ENCODE measurements at regions not wholly inside any gene's neighbourhood (a gene's known extent, or its start where the extent isn't known, plus 50 kb on each side); places are given as distances from the start of the nearest gene placed in this dataset.
A peak's percentile ranks its signal among the peaks of the same experiment; 100 is the strongest.
"Not testable (repeated sequence)": the region's sequence is repeated elsewhere in the genome, so short reads cannot be mapped to it uniquely, and the experiment has no call there.

GRCh38 chr1:90281886-90282285, 287.0 kb downstream of the ZNF326 start:
- peak; percentile 1 for DNase-seq

- DNase-seq, result no peak
These were observed 282.4 kb downstream of the ZNF326 start for GRCh38 chr1:90277270-90277669.

GRCh38 chr1:90274376-90274775, 279.5 kb downstream of the ZNF326 start:
- DNase-seq, result no peak

DNA sequence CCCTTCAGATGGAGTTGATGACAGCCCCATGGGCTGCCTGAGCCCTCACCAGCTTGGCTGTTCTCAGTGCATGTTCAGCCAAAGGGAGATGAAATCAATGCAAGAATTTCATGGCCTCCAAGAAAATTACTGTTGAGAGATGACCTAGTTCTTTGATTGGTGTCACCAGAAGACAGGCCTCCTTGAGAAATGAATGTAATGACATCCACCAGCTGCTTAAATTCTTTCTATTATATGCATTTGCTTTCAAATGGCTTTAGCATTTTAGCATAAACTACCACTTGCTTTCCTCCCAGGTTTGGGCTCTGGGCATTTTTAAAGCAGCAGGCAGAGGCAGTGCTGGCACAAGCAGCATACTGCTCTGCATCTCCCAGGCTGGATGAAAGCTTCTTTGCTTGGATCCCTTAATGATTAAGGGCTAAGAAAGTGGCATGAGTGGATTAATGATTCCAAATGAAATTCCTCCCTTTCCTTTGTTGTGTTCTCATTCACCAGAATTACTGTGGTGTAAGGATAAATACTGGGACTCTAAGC, 278.4 kb downstream of the ZNF326 start:
- DNase-seq, result no peak

- no peak for DNase-seq
These were observed 267.9 kb downstream of the ZNF326 start for GRCh38 chr1:90262791-90263190.

DNA sequence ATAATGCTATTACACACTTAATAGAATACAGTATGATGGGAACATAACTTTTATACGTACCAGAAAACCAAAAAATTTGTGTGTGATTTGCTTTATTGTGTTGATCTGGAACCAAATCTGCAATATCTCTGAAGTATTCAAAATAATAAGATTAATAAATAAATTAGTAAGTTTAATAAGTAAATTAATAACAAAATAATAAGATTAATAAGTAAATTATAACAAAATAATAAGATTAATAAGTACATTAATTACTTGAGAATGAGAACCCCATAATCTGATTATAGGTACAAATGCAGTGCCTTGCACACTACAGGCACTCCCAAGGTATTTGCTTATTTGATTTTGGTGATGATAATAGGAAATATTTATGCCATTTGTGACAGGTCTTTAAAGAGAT, 267.4 kb downstream of the ZNF326 start:
- DNase-seq, result no peak

DNA sequence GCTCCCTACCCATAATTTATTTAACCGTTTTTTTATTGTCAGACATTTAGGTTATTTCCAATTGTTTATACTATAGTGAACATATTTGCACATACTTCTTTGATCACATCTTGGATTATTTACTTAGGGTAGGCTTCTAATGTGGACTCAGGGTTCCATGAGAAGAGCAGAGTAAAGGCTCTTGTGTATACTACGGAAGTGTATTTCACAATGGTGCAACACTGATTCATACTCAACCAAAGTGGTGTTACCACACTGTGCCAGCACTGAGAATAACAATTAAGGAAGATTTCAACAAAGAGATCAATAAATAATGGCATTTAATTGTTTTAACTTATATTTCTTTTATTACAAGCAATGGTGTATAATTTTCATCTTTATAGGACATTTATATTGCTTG, 251.2 kb downstream of the ZNF326 start:
- DNase-seq, result no peak

DNA sequence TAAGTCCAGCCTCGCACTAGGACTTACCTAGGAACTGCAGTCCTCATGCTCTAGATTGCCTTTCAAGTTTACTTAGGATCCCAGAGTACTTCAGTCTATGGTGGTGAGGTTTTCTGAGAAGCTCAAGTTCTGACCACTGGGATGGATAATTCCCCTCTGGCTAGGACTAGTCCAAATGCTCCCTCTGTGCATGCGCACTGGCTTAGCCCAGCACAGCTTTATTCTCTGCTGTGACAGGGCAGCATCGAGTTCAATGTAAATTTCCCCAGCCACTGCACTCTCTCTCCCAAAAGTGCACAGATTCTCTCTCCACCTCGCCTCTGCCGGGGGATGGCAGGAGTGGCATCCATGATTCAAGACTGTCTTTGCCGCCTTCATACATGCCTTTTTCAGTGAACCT, 241.6 kb downstream of the ZNF326 start:
- no peak for DNase-seq

DNA sequence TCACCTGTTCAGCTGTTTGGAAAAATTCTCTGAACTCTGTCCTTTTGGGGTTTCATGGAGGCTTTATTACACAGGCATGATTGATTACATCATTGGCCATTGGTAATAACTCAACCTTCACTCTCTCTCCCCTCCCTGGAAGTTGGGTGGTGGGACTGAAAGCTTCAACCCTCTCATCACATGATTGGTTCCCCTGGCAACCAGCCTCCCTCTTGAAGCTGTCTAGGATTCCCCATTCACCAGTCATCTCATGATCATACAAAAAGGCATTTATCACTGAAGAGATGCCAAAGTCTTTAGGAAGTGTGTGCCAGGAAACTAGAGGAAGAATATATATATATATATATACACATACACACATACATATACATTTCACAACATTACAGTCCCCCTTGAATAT, 228.5 kb downstream of the ZNF326 start:
- no peak for DNase-seq

DNA sequence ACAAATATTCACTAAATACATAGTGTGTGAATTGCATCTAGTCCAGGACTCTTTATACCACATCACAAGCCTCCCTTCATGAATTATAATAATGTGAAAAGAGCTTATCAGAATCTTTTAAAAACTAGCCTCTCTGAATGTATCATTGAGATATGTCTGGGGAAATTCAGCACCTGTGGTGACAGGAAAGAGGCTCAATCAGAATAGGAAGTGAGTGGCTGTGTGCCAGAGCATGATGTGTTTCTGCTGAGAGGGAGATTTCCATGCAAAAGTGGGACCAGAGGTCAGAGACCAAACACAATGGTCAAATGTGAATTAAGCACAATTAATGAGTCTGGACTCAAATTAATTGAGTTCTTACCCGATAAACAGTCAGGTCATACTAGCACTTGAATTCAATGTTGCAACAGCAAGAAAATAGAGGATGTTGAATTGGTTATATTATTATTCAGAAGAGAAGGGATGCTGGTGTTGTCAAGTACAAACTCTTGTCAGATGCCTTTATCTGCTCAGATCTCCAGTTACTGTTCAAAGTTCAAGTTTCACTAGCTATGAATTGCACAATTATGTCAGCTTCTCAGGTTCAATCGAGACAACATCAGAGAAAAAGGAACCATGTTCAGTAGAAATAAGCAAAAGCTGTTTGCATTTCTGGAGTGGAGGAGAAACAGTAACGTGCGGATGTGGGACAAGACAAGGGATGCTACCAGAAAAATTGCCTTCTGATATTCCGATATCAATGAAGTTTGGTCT, 226.2 kb downstream of the ZNF326 start:
- DNase-seq, result no peak

DNA sequence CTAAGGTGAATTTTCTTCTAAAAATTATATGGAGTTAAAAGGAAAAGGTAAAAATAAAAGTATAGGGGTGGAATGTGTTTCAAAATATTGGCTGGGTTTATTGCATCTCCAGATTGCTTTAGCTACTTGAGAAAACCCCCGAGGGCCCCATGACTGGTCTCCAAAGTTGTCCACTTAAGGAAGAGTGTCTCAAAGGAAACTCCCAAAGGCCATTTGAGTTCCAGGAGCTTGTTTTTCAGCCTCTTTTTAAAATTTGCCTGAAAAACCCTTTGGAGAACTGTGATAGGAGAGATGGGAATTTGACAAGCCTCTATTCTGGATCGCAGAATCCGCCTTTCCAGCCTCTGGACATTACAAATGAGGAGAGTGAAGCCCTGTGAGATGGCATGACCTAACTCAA, 225.6 kb downstream of the ZNF326 start:
- no peak for DNase-seq

DNA sequence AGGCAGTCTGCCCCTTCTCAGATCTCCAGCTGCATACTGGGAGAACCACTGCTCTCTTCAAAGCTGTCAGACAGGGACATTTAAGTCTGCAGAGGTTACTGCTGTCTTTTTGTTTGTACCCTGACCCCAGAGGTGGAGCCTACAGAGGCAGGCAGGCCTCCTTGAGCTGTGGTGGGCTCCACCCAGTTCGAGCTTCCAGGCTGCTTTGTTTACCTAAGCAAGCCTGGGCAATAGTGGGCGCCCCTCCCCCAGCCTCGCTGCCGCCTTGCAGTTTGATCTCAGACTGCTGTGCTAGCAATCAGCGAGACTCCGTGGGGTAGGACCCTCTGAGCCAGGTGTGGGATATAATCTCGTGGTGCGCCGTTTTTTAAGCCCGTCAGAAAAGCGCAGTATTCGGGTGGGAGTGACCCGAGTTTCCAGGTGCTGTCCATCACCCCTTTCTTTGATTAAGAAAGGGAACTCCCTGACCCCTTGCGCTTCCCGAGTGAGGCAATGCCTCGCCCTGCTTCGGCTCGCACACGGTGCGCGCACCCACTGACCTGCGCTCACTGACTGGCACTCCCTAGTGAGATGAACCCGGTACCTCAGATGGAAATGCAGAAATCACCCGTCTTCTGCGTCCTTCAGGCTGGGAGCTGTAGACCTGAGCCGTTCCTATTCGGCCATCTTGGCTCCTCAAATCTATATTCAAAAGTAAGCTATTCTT, 224.4 kb downstream of the ZNF326 start:
- DNase-seq, result not testable (repeated sequence)

DNA sequence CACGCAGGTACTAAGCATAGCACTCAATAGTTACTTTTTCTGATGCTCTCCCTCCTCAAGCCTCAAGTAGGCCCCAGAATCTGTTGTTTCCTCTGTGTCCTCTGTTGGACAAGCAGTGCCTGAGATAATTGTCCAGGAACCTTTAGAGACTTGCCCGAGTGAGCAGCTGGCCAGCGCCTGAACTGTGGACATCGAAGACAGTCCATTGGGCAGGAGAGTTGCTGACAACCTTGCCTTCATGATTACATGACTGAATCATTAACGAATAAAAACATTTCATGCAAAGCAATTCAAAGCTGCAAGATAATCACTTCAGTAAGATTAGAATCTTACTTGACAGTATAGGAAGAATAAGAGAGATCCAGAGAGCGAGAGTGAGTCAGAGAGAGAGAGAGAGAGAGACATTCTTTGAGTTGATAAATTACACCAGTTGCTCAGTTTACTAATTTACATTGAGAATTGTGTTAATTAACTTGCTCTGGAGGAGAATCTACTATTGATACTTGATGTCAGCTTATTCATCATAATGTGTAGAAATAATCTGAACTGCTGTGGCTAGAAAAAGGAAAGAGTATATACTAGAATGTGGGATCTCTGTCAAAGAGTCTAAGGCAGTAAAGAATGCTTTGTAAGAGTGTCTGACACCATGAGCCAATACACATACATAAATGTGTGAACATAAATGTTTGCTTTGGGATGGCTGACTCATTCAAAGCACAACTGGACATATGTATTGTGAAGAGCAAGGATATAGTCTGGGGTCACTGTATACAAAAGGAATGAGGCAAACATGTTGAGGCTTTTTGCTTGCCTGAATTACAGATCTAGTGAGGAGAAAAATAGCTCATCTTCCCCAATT, 216.0 kb downstream of the ZNF326 start:
- DNase-seq, result no peak

DNA sequence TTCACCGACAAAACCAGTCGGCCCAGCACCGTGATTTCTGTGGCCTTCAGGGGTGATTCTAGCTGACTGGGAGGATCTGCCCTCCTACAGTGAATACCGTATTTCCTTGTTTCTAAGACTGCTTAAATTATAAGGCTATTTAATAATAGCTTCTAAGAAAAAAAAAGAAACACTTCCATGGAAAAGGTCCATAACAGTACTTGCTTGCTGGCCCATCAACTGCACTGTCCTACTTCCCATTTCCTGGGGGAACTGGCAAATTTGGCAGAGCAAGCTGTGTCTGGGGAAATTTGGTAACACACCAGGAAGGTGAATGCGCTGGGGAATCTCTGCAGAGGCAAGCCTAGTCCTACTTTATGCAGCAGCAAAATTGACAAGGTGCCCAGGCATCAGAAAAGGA, 214.0 kb downstream of the ZNF326 start:
- no peak for DNase-seq

- DNase-seq, result no peak
These were observed 211.3 kb downstream of the ZNF326 start for GRCh38 chr1:90206260-90206659.

GRCh38 chr1:90204780-90205179, 209.9 kb downstream of the ZNF326 start:
- DNase-seq, result no peak

GRCh38 chr1:90204023-90204590, 209.2 kb downstream of the ZNF326 start:
- DNase-seq, result no peak

DNA sequence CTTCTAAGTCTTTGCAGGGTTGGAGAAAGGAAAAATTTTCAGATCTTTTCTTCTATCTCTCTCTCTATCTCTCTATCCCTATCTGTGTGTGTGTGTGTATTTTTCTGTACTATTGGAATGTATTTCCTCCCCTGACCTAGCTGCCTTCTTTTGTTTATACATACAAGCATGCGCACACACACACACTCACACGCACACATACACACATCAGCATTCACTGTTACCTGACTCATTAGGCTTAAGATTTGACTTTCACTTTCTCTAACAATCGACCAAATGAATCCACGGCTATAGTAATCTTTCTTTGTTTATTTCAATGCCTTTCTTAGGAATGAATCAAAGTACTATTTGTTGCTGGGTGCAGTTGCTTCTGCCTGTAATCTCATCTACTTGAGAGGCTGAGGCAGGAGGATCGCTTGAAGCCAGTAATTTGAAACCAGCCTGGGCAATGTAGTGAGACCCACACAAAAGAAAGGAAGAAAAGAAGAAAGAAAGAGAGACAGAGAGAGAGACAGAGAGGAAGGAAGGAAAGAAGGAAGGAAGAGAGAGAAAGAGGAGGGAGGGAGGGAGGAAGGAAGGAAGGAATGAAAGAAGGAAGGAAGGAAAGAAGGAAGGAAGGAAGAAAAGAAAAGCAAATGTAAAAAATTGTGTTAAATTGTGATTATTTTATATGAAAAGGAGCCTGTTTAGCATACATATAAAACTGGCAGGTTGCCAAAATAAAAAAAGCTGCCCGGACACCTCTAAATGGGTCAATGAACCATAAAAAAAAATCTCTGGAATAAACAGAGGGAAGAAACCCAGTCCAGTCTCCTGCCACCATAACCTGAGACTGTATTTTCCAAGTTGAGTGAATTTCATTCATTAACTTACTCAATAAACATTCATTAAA, 206.8 kb downstream of the ZNF326 start:
- DNase-seq, result no peak

GRCh38 chr1:90200646-90201205, 205.8 kb downstream of the ZNF326 start:
- no peak for DNase-seq

DNA sequence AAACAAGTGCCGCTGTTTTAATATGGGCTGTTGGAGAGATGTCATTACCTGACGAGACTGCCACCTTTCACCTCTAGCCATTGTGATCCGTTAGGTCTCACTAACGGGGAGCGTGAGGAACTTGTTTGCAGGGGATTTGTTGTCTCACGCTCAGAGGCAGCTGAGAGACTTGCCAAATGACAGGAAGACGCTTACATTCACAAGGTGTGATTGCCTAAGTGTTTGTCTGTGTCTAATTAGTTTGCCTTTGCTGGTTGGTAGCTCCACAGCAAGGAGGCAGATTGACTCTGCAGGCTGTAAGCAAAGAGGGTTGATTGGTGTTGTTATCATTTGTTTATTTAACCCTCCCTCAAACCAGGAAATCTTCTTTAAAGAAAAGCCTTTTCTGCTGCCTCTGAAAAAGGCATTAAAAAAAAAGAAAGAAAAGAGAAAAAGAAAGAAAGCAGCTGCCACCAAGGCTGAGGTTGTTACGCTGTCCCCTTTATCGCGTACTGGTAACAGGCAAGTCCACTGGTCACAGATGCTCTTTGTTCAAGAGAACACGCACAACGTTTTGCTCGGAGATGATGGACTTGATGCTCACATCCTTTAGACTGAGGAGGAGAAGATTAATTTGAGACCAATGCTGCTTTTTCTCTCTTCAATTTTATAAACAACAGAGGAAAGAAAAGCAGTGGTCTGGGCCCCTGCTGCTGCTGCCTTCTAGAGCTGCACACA, 203.9 kb downstream of the ZNF326 start:
- no peak for DNase-seq

DNA sequence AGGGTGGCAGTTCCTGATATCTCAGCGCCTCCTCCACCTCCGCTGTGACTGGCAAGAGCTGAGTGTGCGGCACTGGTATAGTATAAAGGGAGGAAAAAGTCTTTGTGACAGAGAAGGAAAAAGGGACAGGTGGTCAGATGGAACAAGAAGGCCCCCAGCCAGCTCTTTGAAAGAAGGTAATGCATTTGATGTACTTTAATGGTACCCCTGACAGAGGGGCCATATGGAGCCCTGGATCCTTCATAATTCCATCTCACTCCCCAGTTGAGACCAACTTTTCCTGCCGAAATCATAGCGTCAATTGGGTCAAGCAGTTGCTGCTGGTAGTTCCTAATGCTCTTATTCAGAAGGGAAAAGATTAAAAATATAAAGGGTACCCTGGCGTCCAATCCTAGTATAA, 198.2 kb downstream of the ZNF326 start:
- no peak for DNase-seq

All from GOT3 (cell line).